ENCODE measurements at regions not wholly inside any gene's neighbourhood (a gene's known extent, or its start where the extent isn't known, plus 50 kb on each side); places are given as distances from the start of the nearest gene placed in this dataset.

GRCh38 chr12:91586015-91586414 is 403.4 kb upstream of the DCN start:
- DNase-seq (ENCODE audit: low read depth in 2 of 2), result no peak

DNA sequence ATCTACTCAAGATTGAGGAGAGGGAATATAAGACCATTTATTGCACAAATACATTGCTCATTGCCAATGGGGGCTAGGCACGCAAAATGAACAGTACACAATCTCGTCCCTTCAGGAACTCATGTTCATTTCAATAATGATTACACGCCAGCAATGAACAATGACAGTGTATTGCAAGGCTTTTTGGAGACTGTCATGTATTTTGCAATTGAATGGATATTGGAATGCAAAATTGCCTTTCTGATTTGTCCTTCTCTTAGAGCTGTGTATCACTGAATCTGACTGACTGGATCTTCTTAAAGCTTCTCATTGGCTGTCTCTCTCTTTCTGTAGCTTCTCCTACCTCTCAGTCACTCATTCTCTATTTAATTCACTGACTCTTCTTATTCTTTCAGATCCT is 400.2 kb upstream of the DCN start:
- DNase-seq (ENCODE audit: low read depth in 2 of 2), result no peak

GRCh38 chr12:91579516-91580263 is 397.1 kb upstream of the DCN start:
- DNase-seq (ENCODE audit: low read depth in 2 of 2), result no peak

GRCh38 chr12:91577586-91578539 is 395.2 kb upstream of the DCN start:
- peak; percentile 34 to 53 for DNase-seq (ENCODE audit: low read depth in 2 of 2)

DNA sequence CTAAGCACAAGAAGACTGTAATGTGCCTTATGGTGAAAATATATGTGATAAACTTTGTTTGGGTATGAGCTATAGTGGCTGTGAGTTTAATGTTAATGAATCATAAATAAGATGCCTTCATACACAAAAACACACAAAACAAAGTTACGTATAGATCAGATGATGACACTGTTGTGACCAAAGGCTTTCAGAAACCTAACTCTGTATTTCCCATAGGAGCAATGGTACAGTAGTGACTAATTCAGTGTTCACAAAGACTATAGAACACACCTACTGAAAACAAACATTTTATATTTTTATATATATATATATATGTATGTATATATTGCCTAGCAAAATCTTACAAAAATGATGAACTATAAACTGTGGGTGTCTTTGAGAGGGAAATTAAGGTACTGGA is 393.8 kb upstream of the DCN start:
- no peak for DNase-seq (ENCODE audit: low read depth in 2 of 2)

DNA sequence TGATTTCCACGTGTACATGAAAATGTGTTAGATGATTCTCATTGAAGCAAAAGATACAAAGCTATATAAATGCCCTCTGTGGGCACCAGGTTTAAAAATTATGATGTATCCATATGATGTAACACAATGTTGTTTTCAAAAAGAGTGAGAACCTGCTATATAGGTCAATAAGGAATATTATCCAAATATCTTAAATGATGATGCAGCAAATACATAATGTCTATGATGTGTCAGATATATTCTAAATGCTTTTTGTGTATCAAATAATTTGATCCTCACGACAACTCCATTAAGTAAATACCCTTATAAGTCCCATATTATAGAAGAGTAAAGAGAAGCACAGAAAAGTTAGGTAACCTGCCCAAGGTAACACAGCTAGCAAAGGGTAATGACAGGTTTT is 393.0 kb upstream of the DCN start:
- DNase-seq (ENCODE audit: low read depth in 2 of 2), result no peak

- DNase-seq (ENCODE audit: low read depth in 2 of 2), result no peak
These were observed 392.4 kb upstream of the DCN start for GRCh38 chr12:91574975-91575374.

- peak in 1 of 2 donors; percentile 5 for DNase-seq (ENCODE audit: low read depth in 2 of 2)
These were observed 391.8 kb upstream of the DCN start for GRCh38 chr12:91574391-91574790.

DNA sequence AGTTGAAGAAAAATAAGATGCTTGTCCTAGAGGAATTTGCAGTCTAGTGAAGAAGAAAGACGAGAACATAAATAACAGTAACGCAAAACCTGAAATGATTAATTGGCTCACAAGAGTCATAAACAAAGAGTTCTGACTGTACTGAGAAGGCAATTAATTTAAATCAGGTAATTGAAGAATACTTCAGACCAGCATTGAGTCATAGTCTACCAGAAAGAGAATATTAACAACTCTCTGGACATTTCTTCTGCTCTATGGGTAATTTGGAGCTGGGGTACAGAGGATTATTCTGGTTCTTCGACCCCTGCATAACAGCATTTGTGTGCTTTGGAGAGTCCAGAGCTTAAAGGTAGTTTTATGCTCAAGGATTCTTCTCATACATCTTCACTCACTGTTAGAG is 390.3 kb upstream of the DCN start:
- DNase-seq (ENCODE audit: low read depth in 2 of 2), result no peak

DNA sequence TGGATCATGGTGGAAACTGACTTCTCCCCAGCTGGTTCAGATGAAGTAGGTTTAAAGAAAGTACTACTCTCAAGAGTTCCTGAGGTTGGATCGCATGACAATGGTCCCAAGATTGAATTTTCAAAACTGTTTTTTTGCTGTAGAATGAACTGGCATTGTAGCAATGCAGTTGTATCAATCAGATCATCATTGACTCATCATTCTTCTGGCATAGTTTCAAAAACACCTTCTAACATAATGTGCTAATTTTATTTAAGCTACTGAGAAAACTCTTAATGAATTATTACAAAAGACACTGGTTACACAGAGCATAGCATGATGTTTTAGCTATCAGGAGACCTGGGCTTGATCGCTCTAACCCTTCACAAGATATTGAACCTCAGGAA is 384.5 kb upstream of the DCN start:
- DNase-seq (ENCODE audit: low read depth in 2 of 2), result no peak

GRCh38 chr12:91566328-91567099 is 383.9 kb upstream of the DCN start:
- DNase-seq (ENCODE audit: low read depth in 2 of 2), result no peak

DNA sequence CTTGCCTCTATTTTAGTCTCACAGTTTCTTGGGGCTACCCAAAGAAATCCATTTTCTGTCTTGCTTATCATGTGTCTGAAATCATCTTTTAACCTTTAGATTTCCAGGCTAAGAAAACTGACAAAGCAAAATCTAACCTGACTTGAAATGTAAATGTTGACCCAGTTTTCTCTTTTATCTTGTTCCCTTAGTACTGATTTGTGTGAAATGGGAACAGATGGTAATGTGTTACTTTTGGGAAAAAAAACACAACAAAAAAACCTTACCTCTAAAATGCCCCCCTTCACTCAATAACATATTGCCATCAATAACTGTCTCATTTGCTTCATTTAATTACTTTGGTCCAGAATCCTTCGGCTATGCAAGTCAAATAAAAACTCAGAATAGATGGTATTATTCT is 383.2 kb upstream of the DCN start:
- DNase-seq (ENCODE audit: low read depth in 2 of 2), result no peak

DNA sequence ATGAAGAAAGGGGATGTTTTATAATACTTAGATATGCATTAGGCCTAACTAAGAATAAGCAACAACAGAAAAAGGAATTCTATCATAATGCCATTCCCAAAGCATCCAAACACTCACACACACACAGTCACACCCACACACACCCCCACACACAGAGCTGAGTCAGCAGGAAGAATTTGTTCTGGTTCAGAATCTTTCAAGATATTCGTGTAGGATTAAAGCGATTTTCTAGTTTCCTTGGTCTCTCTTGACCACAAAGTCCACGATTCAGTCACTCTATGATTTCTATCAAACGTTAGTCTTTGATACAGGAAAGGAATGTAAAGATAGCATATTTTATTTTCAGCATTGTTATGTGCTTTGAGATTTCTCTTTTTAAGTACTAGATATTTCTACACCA is 382.6 kb upstream of the DCN start:
- DNase-seq (ENCODE audit: low read depth in 2 of 2), result no peak

DNA sequence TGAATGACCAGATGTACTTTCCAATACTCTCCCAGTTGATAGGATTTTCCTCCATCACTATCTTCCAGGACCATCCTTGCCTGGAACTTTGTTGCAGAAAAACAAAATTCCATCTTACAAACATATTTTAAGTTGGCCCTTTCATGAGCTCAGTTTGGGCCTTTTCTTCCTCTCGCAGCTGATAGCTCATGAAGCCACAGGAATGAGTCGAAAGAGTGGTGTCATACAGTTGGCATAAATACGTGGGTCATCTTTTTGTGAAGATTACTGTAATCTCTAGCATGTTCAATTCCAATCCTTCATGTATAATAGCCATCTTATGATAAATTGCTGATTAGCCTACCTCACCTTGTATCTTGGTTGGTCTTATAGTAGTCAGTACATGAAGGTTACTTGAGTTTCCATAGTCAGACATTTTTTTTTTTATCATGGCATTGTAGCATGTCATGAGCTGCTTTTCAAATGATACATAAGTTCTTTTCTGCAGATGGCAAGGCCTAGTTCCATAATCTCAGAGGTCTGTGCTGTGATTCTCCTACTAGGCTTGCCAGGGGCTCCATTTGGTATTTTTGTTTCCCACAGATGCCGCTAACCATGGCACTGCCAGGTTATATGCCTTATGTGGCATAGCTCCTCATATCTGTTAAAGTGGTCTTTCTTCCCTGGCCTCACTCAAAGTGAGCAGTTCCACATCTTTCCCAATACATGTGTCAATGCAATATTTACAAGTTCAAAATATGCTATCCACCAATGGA is 380.6 kb upstream of the DCN start:
- no peak for DNase-seq (ENCODE audit: low read depth in 2 of 2)

DNA sequence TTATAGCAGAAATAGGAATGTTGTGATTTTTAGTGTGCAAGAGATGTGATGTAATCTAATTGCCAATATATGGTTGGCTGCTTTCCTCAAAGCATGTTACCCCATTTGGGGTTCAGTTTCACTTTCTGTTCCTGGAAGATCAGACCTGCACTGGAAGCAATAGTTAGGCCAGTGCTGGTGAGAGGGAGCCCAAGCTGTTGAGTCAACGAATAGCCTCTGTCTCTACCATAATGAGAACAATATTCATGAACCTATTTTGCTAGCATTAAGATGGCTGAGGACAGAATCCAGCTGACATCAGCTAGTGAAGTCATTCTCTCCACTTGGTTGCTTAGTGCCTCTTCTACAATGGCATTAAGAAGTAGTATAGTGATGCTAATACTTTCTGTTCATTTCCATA is 379.9 kb upstream of the DCN start:
- DNase-seq (ENCODE audit: low read depth in 2 of 2), result no peak

DNA sequence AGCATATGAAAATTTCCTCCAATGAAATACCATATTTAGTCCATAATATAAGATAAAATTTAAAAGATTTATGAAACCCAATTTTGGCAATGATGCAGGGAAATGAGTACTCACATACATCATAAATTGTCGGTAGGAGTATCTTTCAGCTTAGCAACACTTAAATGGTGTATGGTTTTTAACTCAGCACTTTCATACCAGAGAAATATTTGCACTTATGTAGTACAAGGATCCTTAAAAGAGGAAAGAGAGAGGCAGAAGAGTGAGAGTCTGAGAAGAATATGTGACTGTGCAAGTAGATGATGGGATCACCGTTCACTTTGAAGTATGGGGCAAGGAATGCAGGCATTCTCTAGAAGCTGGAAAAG is 379.3 kb upstream of the DCN start:
- no peak for DNase-seq (ENCODE audit: low read depth in 2 of 2)

- DNase-seq (ENCODE audit: low read depth in 2 of 2), result no peak
These were observed 378.8 kb upstream of the DCN start for GRCh38 chr12:91561301-91561957.

DNA sequence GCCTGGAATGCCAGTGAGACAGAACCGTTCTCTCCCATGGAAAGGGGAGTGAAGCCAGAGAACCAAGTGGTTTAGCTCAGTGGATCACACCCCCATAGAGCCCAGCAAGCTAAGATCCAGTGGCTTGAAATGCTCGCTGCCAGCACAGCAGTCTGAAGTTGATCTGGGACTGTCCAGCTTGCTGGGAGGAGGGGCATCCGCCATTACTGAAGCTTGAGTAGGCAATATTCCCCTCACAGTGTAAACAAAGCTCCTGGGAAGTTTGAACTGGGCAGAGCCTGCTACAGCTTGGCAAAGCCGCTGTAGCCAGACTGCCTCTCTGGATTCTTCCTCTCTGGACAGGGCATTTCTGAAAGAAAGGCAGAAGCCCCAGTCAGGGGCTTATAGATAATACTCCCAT is 374.3 kb upstream of the DCN start:
- no peak for DNase-seq (ENCODE audit: low read depth in 2 of 2)

DNA sequence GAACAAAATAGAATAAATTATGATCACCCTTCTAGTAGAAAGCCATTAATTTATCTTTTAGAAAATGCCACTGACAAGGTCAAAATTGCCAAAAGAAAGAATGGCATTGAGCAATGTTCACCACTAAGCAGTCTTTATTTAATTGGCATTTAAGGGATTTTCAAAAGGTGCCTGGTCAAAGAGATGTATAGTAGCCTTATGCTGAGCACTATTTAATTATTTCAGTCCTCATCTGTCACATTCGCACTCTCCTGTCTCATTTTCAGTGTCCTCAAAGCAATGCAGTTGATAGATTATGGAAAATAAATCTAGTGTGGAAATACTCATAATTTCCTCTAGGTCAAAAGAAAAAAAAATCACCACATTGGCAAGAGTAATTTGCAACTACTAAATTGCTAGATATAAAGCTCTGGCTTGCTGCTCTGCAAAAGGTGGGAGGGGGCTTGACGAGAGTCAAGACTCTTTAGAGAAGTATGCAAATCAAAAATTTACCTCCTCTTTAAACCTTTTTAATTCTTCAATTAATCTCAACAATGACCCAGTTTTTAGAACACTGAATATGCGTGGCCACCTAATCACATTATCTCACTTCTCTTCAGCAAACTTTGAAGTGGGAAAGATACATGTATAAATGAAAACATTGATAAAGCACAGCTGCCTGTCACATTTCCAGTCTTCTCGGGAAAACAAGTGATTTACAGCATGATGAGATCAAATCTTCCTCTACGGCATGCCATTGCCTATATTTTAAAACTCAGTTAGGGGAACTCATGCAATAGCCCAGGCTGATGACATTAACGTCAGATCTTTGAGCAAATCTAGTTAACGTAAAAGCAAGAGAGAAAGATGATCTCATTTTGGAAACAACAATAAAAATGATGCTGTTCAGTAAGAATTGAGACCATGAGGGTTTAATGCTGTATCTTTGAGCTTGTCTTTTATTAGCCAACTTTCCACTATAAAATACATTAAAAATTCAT is 373.1 kb upstream of the DCN start:
- no peak for DNase-seq (ENCODE audit: low read depth in 2 of 2)

DNA sequence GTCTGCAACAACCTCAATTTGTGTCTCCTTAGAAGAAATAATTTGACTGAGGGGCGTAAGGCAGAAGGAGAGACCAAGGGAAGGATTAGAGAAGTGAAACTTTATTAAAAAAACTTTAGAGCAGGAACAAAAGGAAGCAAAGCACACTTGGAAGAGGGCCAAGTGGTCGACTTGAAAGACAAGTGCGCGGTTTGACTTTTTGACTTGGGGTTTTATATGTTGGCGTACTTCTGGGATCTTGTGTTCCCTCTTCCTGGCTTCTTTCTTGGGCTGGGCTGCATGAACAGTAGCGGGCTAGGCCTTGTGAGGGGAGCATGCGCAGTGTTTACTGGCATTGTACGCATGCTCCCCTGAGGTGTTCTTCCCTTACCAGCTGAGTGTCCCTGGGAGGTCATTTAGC is 369.3 kb upstream of the DCN start:
- DNase-seq (ENCODE audit: low read depth in 2 of 2), result no peak

All from lung microvascular endothelial cell (primary cell).